Ovary (tissue), 3 donors: ENCODE measurements at regions not wholly inside any gene's neighbourhood (a gene's known extent, or its start where the extent isn't known, plus 50 kb on each side); places are given as distances from the start of the nearest gene placed in this dataset.

Experiments used
- EP300 ChIP-seq: sonication (generic); formaldehyde crosslinking; IDR thresholded peaks from one replicate; pipeline ENCODE4 v1.6.1; 2017; ENCODE audit warnings: antibody characterized with exemption
- POLR2A ChIP-seq: fragments of 450-650 bp; IDR thresholded peaks from one replicate; pipeline ENCODE4 v1.6.1; 2017; ENCODE audit warnings: antibody characterized with exemption, mild to moderate bottlenecking, moderate library complexity
- TF ChIP-seq, protein P1 (sequence below), 3 donors: fragments of 450-650 bp in 2 of 3; fragments of 200-600 bp in 1 of 3; IDR thresholded peaks; one replicate each; pipeline versions ENCODE4 v1.5.1 to v1.8.0; 2016 to 2022; ENCODE audit warnings: antibody characterized with exemption in 3 of 3, mild to moderate bottlenecking in 1 of 3
- donor health status: DM: no; HTN: no; CAD: no.

- TF ChIP-seq, protein P1, sequence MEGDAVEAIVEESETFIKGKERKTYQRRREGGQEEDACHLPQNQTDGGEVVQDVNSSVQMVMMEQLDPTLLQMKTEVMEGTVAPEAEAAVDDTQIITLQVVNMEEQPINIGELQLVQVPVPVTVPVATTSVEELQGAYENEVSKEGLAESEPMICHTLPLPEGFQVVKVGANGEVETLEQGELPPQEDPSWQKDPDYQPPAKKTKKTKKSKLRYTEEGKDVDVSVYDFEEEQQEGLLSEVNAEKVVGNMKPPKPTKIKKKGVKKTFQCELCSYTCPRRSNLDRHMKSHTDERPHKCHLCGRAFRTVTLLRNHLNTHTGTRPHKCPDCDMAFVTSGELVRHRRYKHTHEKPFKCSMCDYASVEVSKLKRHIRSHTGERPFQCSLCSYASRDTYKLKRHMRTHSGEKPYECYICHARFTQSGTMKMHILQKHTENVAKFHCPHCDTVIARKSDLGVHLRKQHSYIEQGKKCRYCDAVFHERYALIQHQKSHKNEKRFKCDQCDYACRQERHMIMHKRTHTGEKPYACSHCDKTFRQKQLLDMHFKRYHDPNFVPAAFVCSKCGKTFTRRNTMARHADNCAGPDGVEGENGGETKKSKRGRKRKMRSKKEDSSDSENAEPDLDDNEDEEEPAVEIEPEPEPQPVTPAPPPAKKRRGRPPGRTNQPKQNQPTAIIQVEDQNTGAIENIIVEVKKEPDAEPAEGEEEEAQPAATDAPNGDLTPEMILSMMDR (IDR thresholded peaks at IDR 0.05): no peak
- TF ChIP-seq POLR2A (no peak), EP300 (no peak)
Observed at GRCh38 chr3:186461141-186461540, 83.0 kb downstream of the CRYGS start.
